Astrocyte (in vitro differentiated cells and primary cell): ENCODE measurements at regions not wholly inside any gene's neighbourhood (a gene's known extent, or its start where the extent isn't known, plus 50 kb on each side); places are given as distances from the start of the nearest gene placed in this dataset.

Source experiments
- EZH2 ChIP-seq: IDR thresholded peaks from 2 replicates; pipeline ENCODE4 v1.6.1; 2012; ENCODE audit warnings: mild to moderate bottlenecking, low read length, inconsistent platforms; ENCODE audit not compliant: insufficient read depth
- TF ChIP-seq, protein P1 (sequence below): IDR thresholded peaks from 2 replicates; pipeline ENCODE4 v1.5.1; 2011; ENCODE audit warnings: low read depth, mild to moderate bottlenecking, inconsistent platforms, low read length, moderate library complexity; ENCODE audit not compliant: insufficient read depth

DNA sequence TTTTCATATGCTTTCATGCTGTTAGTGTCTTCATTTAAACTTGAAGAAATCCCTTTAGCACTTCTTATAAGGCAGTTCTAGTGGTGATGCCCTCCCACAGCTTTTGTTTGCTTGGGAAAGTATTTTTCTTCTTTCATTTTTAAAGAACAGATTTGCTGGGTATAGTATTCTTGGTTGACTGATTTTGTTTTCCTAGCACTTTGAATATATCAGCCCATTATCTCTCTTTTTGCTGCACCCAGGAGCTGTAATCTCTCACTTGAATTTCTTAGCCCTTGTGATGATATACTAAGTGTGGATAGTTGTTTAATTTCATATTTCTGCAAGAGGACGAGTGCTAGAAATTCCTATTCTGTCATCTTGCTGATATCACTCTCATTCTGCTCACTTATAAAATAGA lies 283.7 kb downstream of the GPAT3 start:
- TF ChIP-seq, protein P1, sequence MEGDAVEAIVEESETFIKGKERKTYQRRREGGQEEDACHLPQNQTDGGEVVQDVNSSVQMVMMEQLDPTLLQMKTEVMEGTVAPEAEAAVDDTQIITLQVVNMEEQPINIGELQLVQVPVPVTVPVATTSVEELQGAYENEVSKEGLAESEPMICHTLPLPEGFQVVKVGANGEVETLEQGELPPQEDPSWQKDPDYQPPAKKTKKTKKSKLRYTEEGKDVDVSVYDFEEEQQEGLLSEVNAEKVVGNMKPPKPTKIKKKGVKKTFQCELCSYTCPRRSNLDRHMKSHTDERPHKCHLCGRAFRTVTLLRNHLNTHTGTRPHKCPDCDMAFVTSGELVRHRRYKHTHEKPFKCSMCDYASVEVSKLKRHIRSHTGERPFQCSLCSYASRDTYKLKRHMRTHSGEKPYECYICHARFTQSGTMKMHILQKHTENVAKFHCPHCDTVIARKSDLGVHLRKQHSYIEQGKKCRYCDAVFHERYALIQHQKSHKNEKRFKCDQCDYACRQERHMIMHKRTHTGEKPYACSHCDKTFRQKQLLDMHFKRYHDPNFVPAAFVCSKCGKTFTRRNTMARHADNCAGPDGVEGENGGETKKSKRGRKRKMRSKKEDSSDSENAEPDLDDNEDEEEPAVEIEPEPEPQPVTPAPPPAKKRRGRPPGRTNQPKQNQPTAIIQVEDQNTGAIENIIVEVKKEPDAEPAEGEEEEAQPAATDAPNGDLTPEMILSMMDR: no peak
- TF ChIP-seq EZH2: no peak
